ENCODE measurements at regions not wholly inside any gene's neighbourhood (a gene's known extent, or its start where the extent isn't known, plus 50 kb on each side); places are given as distances from the start of the nearest gene placed in this dataset.

GRCh38 chr16:86372193-86372592 lies 138.1 kb upstream of the FOXF1 start:
- TF ChIP-seq, protein P1, sequence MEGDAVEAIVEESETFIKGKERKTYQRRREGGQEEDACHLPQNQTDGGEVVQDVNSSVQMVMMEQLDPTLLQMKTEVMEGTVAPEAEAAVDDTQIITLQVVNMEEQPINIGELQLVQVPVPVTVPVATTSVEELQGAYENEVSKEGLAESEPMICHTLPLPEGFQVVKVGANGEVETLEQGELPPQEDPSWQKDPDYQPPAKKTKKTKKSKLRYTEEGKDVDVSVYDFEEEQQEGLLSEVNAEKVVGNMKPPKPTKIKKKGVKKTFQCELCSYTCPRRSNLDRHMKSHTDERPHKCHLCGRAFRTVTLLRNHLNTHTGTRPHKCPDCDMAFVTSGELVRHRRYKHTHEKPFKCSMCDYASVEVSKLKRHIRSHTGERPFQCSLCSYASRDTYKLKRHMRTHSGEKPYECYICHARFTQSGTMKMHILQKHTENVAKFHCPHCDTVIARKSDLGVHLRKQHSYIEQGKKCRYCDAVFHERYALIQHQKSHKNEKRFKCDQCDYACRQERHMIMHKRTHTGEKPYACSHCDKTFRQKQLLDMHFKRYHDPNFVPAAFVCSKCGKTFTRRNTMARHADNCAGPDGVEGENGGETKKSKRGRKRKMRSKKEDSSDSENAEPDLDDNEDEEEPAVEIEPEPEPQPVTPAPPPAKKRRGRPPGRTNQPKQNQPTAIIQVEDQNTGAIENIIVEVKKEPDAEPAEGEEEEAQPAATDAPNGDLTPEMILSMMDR (conservative IDR thresholded peaks at IDR 0.05) = no peak
- TF ChIP-seq EZH2 (IDR thresholded peaks at IDR 0.05; ENCODE audit: low read depth) = no peak

Data from PC-9 (cell line).